OCI-M2 (cell line): ENCODE measurements at regions not wholly inside any gene's neighbourhood (a gene's known extent, or its start where the extent isn't known, plus 50 kb on each side); places are given as distances from the start of the nearest gene placed in this dataset.
"Not testable (repeated sequence)": the region's sequence is repeated elsewhere in the genome, so short reads cannot be mapped to it uniquely, and the experiment has no call there.

Experiments
- DNase-seq: peaks from one replicate; lab custom pipeline; 2025; ENCODE audit not compliant: unreplicated experiment; lab: John Stamatoyannopoulos, UW

GRCh38 chr13:87302034-87302433 lies 369.1 kb upstream of the SLITRK5 start:
- no peak for DNase-seq

- no peak for DNase-seq
Observed at GRCh38 chr13:87302931-87303330, 368.2 kb upstream of the SLITRK5 start.

- no peak for DNase-seq
Observed at GRCh38 chr13:87311165-87311564, 360.0 kb upstream of the SLITRK5 start.

- no peak for DNase-seq
Observed at GRCh38 chr13:87314822-87315221, 356.3 kb upstream of the SLITRK5 start.

- no peak for DNase-seq
Observed at GRCh38 chr13:87322386-87322785, 348.8 kb upstream of the SLITRK5 start.

- DNase-seq = no peak
Observed at GRCh38 chr13:87324558-87324957, 346.6 kb upstream of the SLITRK5 start.

- no peak for DNase-seq
Observed at GRCh38 chr13:87331178-87331577, 340.0 kb upstream of the SLITRK5 start.

GRCh38 chr13:87333599-87333998 lies 337.6 kb upstream of the SLITRK5 start:
- no peak for DNase-seq

- DNase-seq = no peak
Observed at GRCh38 chr13:87334176-87334575, 337.0 kb upstream of the SLITRK5 start.

GRCh38 chr13:87336346-87336889 lies 334.8 kb upstream of the SLITRK5 start:
- not testable (repeated sequence) for DNase-seq

- no peak for DNase-seq
Observed at GRCh38 chr13:87344176-87344575, 327.0 kb upstream of the SLITRK5 start.

- DNase-seq = no peak
Observed at GRCh38 chr13:87355451-87355850, 315.7 kb upstream of the SLITRK5 start.

- DNase-seq = no peak
Observed at GRCh38 chr13:87356314-87356713, 314.9 kb upstream of the SLITRK5 start.

GRCh38 chr13:87358319-87358718 lies 312.9 kb upstream of the SLITRK5 start:
- no peak for DNase-seq

- no peak for DNase-seq
Observed at GRCh38 chr13:87361216-87361615, 310.0 kb upstream of the SLITRK5 start.

- no peak for DNase-seq
Observed at GRCh38 chr13:87368639-87369038, 302.5 kb upstream of the SLITRK5 start.

- DNase-seq = no peak
Observed at GRCh38 chr13:87376081-87376480, 295.1 kb upstream of the SLITRK5 start.

- no peak for DNase-seq
Observed at GRCh38 chr13:87384099-87384498, 287.1 kb upstream of the SLITRK5 start.

GRCh38 chr13:87393358-87393757 lies 277.8 kb upstream of the SLITRK5 start:
- DNase-seq = no peak

- no peak for DNase-seq
Observed at GRCh38 chr13:87398047-87398446, 273.1 kb upstream of the SLITRK5 start.

- DNase-seq = no peak
Observed at GRCh38 chr13:87403748-87404432, 267.3 kb upstream of the SLITRK5 start.

- DNase-seq = no peak
Observed at GRCh38 chr13:87426742-87427141, 244.4 kb upstream of the SLITRK5 start.

- DNase-seq = no peak
Observed at GRCh38 chr13:87444135-87444534, 227.0 kb upstream of the SLITRK5 start.
